GM23338 (cell line): ENCODE measurements at regions not wholly inside any gene's neighbourhood (a gene's known extent, or its start where the extent isn't known, plus 50 kb on each side); places are given as distances from the start of the nearest gene placed in this dataset.

Experiments
- CREB1 ChIP-seq: fragments of 250-450 bp; sonication (Bioruptor Pico); IDR thresholded peaks from 2 replicates; pipeline ENCODE4 v1.5.0; 2020; ENCODE audit warnings: low read depth, mild to moderate bottlenecking, moderate library complexity
- CTCF ChIP-seq, 2 experiments: fragments of 200-600 bp in 1 of 2; sonication (generic) in 1 of 2; conservative IDR thresholded peaks; 2 replicates each; pipeline versions ENCODE4 v1.5.1 to v1.6.1; 2016 to 2017; ENCODE audit warnings: antibody characterized with exemption in 2 of 2, low read depth in 2 of 2, mild to moderate bottlenecking in 2 of 2, moderate library complexity in 1 of 2
- EZH2 ChIP-seq: fragments of 200-600 bp; sonication (generic); IDR thresholded peaks from one replicate; pipeline ENCODE4 v1.8.0; 2017; ENCODE audit warnings: antibody characterized with exemption, mild to moderate bottlenecking, low read depth; ENCODE audit not compliant: unreplicated experiment
- EZH2phosphoT487 ChIP-seq: fragments of 200-600 bp; sonication (generic); IDR thresholded peaks from one replicate; pipeline ENCODE4 v1.8.1; 2018; ENCODE audit warnings: antibody characterized with exemption; ENCODE audit not compliant: unreplicated experiment
- JUNB ChIP-seq: IDR thresholded peaks from one replicate; pipeline ENCODE4 v1.6.1; 2016; ENCODE audit warnings: antibody characterized with exemption; ENCODE audit not compliant: unreplicated experiment
- POLR2AphosphoS5 ChIP-seq: IDR thresholded peaks from 2 replicates; pipeline ENCODE4 v1.6.1; 2016; ENCODE audit warnings: antibody characterized with exemption, low read depth
- REST ChIP-seq: IDR thresholded peaks from one replicate; pipeline ENCODE4 v1.6.1; 2018; ENCODE audit warnings: antibody characterized with exemption; ENCODE audit not compliant: unreplicated experiment
- STAT1 ChIP-seq: IDR thresholded peaks from one replicate; pipeline ENCODE4 v1.6.1; 2016; ENCODE audit warnings: antibody characterized with exemption; ENCODE audit not compliant: unreplicated experiment

- no peak for TF ChIP-seq CTCF (conservative IDR thresholded peaks at IDR 0.05; ENCODE audit: low read depth in 2 of 2)
- no peak for TF ChIP-seq REST
- TF ChIP-seq POLR2AphosphoS5: no peak
- TF ChIP-seq EZH2phosphoT487: no peak
- no peak for TF ChIP-seq EZH2
- no peak for TF ChIP-seq STAT1
- TF ChIP-seq JUNB: no peak
- no peak for TF ChIP-seq CREB1 (CRISPR knock-in tag)
Measured at GRCh38 chr4:8698341-8699062, 105.9 kb downstream of the CPZ start.
